ENCODE measurements at regions not wholly inside any gene's neighbourhood (a gene's known extent, or its start where the extent isn't known, plus 50 kb on each side); places are given as distances from the start of the nearest gene placed in this dataset.

DNA sequence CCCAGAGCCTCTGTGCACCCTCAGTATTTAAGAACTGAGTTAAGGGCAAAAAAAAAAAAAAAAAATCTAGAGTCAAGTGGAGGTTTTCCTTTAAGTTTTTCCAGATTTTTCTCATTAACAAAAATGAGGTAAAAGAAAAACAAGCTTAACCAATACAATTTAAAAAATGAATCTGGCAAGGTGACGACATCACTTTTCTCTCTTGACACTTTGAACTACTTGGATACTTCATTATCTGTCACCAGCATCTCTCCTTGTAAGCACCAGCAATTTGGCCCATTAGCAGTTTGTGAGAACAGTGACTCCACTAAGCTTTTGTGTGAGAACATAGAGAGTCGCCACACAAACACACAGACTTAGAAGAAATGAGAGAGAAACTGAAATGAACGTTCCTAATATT is 345.7 kb upstream of the SLC30A5 start:
- DNase-seq (ENCODE audit: low read depth): no peak

DNA sequence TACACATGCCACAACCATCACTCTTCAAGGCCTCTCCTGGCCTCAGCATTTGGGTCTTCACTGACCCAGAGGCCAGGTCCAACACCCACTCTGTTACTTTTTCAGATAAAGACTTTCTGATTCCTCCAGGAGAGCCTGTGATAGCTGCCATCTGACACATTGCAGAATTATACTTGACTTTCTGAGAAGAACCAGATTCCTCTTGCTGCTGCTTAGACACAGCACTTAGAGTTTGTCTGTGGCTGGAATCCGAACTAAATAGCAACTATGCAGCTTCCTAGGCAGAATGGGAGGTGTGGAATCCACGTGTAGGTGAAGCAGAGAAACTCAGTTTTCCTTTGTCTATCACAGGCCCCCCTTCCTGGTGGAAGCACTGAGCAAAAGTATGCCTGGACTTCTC is 344.7 kb upstream of the SLC30A5 start:
- no peak for DNase-seq (ENCODE audit: low read depth)

DNA sequence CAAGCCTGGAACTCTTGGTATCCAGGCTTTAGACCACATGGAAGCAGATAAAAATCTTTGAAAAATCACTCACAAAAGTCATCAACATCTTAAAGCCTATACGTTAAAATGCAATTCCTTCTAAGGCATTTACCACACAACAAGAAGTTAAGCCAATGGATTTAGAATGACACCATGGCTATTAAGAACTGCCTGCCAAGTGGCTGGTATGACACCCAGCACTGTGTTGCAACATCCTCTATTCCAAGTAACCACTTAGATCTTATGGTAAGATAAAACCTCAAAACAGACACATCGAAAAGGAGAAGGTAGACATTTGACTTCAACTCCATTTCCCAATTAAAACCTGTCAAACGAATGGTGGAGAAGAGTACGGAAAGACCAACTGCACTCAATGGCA is 344.2 kb upstream of the SLC30A5 start:
- DNase-seq (ENCODE audit: low read depth): no peak

DNA sequence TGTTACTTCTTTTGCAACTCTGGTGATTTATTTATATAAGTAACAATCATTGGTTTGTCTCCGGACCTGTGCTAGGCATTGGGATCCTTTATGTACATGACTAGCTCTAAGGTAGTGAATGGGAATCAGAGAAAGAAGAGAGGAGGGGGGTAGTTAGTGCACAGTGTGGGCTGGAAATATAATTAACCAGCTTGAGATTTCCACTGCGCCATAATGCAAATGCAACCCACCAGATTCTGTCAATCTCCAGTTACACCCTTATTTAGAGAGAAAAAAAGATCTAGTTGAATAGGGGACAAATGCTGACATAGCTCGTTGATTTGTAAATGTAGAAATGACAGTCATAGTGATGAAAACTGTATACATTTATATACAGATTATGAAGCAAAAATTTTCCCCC is 342.2 kb upstream of the SLC30A5 start:
- no peak for DNase-seq (ENCODE audit: low read depth)

DNA sequence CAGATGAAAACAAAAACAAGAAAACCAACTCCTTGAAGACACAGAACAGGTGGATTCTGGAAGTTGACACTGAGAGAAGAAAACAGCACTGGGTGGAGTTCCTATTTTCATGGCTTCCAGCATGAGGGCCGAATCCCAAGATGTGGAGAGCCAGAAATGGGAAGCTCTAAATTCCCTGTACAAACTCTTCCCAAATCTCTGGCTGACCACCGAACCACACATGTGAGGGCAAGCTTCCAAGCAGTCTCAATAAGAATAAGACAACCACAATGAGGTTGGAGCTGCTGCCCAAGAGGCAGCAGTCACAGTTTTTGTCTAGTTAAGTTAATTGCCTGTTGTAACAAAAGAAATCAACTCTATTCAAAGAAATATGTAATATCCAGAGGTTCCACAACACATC is 339.3 kb upstream of the SLC30A5 start:
- no peak for DNase-seq (ENCODE audit: low read depth)

DNA sequence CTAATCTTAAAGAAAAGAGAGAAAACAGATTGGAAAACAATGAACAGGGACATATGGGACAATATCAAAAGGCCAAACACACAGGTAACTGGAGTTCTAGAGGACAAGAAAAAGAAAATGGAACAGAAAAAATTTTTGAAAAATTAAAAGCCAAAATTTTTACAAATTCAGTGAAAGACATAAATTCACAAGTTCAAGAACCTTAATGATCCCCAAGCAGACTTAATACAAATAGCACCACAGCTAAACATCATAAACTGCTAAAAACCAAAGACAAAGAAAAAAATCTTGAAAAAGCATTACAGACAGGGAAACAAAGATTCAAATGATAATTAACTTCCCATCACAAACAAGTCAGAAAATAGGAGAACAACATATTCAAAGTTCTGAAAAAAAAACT is 338.5 kb upstream of the SLC30A5 start:
- DNase-seq (ENCODE audit: low read depth): no peak

- no peak for DNase-seq (ENCODE audit: low read depth)
These were observed 336.8 kb upstream of the SLC30A5 start for GRCh38 chr5:68757006-68757405.

GRCh38 chr5:68757626-68758212 is 336.1 kb upstream of the SLC30A5 start:
- DNase-seq (ENCODE audit: low read depth): no peak

DNA sequence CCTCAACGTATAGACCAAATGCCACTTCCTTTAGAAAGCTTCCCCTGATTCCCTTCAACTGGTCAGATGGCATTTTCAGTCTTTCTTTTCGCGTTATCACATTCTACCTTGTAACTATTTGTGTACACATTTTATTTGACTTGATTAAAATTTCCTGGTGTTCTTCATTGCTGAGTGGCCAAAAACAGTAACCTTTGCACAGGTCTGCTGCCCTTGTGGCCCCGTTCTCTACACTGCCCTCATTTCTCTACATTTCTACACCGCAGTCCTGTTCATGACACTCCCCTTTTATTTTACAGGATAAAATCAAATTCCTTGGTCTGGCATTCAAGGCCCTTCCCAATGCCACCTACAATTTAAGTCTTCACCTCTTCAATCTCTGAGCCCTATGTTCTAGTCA is 334.2 kb upstream of the SLC30A5 start:
- DNase-seq (ENCODE audit: low read depth): no peak

- DNase-seq (ENCODE audit: low read depth): no peak
These were observed 331.6 kb upstream of the SLC30A5 start for GRCh38 chr5:68762201-68762600.

GRCh38 chr5:68766952-68767464 is 326.8 kb upstream of the SLC30A5 start:
- no peak for DNase-seq (ENCODE audit: low read depth)

DNA sequence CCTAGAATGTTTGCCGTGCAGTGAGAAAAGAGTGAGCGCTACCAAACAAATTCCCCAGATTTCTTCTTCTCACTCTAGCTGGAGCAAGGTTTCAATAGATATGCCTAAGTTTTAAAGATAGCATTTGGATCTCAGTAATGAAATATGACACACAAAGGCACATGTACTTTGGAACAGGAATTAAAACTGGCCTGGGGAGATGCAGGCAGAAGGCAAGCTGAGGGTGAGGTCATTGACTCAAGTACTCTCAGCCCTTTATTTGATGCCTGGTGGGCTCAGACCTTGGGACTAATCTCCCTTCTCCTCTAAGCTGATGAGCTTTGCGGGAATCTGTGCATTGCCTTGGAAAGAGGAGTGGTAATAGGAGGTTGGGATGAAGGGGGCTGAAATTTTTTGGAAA is 323.3 kb upstream of the SLC30A5 start:
- no peak for DNase-seq (ENCODE audit: low read depth)

DNA sequence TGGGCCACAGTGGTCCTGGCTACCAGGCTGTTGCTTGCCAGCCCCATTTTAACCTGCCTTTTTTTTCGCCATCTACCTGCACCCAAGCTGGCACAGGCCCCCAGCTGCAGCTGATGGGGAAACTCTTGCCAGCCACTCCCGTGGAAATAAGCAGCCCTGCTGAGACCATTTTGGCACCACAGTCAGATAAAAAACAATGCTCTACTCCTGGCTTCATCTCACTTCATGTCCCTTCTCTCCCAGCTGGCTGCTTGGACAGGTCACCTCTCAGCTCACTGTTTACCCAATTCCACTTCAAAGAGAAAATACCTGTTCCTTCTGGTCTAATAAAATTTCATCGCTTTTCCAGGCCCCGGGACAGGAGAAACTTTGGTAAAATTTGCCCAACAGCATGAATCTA is 322.6 kb upstream of the SLC30A5 start:
- no peak for DNase-seq (ENCODE audit: low read depth)

- no peak for DNase-seq (ENCODE audit: low read depth)
These were observed 322.1 kb upstream of the SLC30A5 start for GRCh38 chr5:68771732-68772131.

GRCh38 chr5:68776381-68776780 is 317.4 kb upstream of the SLC30A5 start:
- DNase-seq (ENCODE audit: low read depth): no peak

GRCh38 chr5:68777135-68777534 is 316.7 kb upstream of the SLC30A5 start:
- DNase-seq (ENCODE audit: low read depth): no peak

DNA sequence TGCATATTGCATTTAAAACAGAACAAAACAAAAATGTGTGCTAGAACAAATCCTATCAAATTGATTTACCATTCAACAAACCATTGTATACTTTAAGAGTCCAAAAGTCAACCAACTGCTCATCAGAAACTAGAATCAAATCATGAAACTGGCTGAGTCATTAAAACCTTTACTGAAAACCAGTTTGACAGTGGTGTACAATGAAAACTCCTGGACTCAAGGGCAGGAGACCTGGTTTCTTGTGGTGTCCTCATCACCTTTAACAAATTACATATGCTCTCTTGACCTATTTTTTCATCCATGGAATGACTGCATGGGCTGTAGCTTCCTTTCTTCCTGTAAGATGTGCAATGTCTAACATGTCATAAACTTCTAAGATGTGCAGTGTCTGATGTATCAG is 315.3 kb upstream of the SLC30A5 start:
- DNase-seq (ENCODE audit: low read depth): no peak

DNA sequence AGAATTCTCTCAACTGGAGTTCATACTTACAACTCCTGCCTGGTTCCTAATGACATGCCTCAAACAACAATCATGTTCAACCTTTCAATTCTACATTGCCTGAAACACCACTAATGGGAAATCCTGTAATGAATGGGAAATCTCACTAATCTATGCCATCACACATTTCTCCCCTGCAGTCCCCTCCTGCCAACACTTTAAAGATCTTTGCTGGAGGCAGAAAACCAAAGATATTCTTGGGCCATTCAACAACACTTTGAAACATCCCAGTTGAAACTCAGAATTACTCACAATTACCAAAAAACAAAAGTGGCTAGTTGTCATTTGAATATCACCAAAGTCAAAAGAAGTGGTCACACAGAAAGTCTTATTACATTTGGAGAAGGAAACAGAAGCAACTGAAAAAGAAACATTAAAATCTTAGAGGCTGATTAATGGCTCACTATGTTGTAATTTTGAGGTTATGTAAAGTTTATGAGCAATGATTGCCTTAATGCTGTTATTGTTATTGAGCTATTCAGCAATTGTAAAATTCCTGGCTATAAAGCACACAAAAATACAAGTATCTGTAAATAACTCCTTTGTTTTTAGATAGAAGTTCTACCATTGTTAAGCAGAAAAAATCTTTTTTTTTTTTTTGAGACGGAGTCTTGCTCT is 313.4 kb upstream of the SLC30A5 start:
- no peak for DNase-seq (ENCODE audit: low read depth)

GRCh38 chr5:68793074-68793473 is 300.7 kb upstream of the SLC30A5 start:
- DNase-seq (ENCODE audit: low read depth): no peak

DNA sequence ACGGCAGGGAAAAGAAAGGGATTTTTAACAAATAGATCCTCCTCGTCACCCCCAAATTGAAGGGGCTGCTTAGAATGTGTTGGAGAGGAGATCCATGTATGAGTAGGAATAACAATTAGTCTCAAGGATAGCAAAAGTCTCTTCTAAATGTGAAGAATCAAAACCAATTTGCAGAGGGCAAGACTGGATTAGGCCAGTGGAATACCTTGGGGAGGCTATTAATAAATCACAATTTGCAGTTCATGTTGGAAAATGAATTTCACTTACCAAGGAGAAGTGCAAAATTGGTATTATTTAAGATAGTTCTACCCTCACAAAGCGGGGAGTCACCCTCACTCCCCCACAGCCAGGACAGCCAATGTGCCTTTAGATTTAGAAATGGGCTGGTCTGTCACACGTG is 299.8 kb upstream of the SLC30A5 start:
- DNase-seq (ENCODE audit: low read depth): no peak

DNA sequence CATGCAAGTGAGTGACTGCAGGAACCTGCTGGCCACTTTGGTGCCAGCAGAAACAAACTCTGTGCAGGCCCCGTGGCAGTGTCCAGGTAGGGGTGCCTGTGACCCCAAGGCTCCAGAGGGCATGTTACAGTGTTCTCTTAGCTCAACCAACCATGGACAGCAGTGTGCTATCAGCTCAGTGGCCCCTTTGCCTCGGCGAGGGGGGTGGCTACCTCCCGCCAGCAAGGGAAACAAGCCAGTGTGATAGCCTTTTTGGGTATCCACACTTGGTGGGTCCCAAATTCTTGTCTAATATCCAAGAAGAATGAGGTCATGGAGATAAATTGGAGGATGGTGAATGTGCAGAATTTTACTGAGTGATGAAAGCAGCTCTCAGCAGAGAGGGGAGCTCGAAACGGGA is 298.6 kb upstream of the SLC30A5 start:
- no peak for DNase-seq (ENCODE audit: low read depth)

DNA sequence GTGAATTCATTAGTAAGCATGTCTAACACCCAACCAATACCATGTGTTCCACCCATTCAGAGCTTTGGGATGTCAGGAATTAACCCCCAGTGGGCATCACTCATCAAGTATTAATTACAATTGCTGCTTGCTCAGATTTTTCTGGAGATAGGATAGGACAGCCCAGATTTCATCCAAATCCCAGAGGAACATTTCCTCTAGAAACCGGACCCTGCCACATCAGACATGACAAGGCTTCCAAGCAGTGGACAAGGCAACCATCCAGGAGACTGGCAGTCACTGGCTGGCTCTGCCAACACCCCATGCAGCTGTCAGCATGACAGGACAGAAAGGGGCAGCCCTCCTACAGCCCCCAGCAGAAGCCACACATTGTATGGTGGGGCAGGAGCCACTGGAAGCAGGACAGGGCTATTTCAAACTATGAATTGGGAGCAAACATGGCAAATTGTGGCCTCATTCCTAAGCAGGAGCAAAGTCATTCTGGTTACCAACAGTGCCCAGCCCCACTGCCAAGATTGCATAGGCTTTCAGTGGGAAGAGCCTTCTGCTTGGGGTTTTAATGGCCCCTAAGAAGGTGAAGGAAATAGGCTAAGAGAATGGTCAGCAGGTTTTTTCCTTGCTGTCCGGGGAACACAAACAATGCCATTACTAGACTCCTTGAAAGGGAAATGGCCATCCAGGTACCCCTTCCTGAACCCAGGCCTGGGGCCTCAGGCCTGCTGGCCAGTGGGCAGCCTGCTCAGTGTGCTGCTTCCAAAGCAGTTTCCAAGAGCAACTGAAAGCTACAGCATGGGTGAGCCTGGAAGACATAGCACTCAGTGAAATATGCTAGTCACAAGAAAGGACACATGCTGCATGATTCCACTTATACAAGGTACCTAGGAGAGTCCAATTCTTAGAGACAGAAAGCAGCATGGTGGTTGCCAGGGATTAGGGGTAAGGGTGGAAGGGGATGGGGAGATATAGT is 294.7 kb upstream of the SLC30A5 start:
- no peak for DNase-seq (ENCODE audit: low read depth)

- DNase-seq (ENCODE audit: low read depth): no peak
These were observed 291.4 kb upstream of the SLC30A5 start for GRCh38 chr5:68802430-68802829.

All from stimulated activated CD8-positive, alpha-beta memory T cell treated with anti-CD3 and anti-CD28 coated beads, Interleukin-4, amount 100 ng/mL, for 24 hours (primary cell).